Adrenal gland (tissue), 5 donors: ENCODE measurements at regions not wholly inside any gene's neighbourhood (a gene's known extent, or its start where the extent isn't known, plus 50 kb on each side); places are given as distances from the start of the nearest gene placed in this dataset.

ENCODE experiments used
- POLR2A ChIP-seq, 2 donors: fragments of 450-650 bp; IDR thresholded peaks; one replicate each; pipeline ENCODE4 v1.6.1; 2017; ENCODE audit warnings: antibody characterized with exemption in 2 of 2, mild to moderate bottlenecking in 2 of 2, moderate library complexity in 1 of 2
- TF ChIP-seq, protein P1 (sequence below), 6 experiments: fragments of 450-650 bp in 4 of 6; fragments of 200-600 bp in 2 of 6; sonication (generic) in 1 of 6; IDR thresholded peaks; 1 replicate in 5 of 6; 2 replicates in 1 of 6; pipeline versions ENCODE4 v1.5.1 to v1.8.0; 2016 to 2021; ENCODE audit warnings: antibody characterized with exemption in 6 of 6, mild to moderate bottlenecking in 2 of 6, moderate library complexity in 1 of 6
- donor health status: DM: no; HTN: no; CAD: no.

DNA sequence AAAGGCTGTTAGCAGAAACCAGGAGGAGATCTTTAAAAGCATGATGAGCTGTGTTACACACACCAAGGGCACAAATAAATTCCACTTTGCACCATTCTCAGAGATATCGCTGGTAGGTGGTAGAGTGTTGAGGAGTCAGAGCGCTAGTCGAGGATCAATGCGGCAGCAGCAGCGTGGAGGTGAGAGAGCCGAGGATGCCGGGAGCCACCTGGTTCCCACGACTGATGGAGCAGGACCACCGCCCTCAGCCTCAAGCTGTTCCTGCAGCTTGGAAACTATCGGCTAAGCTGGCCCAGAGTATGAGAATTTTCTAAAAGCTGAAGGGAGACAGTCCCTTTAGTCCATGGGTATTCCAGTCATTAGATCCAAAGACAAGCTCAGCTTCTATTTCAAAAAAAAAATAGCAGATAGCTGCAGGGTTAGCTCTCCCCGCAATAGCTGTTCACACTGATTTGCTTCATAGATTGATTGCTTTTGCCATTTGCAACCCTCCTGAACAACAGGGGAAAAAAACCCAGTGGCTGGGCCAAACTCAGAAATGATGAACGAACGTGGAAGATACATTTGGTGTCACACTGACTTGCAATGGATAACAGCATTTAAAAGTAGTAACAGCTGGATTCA is 106.2 kb downstream of the LCA5 start:
- TF ChIP-seq, protein P1, sequence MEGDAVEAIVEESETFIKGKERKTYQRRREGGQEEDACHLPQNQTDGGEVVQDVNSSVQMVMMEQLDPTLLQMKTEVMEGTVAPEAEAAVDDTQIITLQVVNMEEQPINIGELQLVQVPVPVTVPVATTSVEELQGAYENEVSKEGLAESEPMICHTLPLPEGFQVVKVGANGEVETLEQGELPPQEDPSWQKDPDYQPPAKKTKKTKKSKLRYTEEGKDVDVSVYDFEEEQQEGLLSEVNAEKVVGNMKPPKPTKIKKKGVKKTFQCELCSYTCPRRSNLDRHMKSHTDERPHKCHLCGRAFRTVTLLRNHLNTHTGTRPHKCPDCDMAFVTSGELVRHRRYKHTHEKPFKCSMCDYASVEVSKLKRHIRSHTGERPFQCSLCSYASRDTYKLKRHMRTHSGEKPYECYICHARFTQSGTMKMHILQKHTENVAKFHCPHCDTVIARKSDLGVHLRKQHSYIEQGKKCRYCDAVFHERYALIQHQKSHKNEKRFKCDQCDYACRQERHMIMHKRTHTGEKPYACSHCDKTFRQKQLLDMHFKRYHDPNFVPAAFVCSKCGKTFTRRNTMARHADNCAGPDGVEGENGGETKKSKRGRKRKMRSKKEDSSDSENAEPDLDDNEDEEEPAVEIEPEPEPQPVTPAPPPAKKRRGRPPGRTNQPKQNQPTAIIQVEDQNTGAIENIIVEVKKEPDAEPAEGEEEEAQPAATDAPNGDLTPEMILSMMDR (IDR thresholded peaks at IDR 0.05) = no peak
- TF ChIP-seq POLR2A (IDR thresholded peaks at IDR 0.05) = no peak
